ENCODE measurements at regions not wholly inside any gene's neighbourhood (a gene's known extent, or its start where the extent isn't known, plus 50 kb on each side); places are given as distances from the start of the nearest gene placed in this dataset.

- no peak for TF ChIP-seq SP1 (IDR thresholded peaks at IDR 0.05; ENCODE audit: low read depth, low read length)
- no peak for TF ChIP-seq POLR2A (IDR thresholded peaks at IDR 0.05; ENCODE audit: low read depth, low read length)
- no peak for TF ChIP-seq CTCF (IDR thresholded peaks at IDR 0.05 in 2 of 3, conservative IDR thresholded peaks at IDR 0.05 in 1 of 3; ENCODE audit: control insufficient read depth in 2 of 3, extremely low read depth in 1 of 3, insufficient read depth in 1 of 3, low read depth in 3 of 3, low read length in 3 of 3)
- no peak for TF ChIP-seq MAX (IDR thresholded peaks at IDR 0.05; ENCODE audit: low read depth, low read length)
- TF ChIP-seq PKNOX1 (IDR thresholded peaks at IDR 0.05), result no peak
- no peak for TF ChIP-seq BHLHE40 (IDR thresholded peaks at IDR 0.05; ENCODE audit: borderline replicate concordance in 1 of 2, low read depth in 2 of 2, low read length in 1 of 2)
- no peak for TF ChIP-seq ASH2L (IDR thresholded peaks at IDR 0.05; ENCODE audit: borderline replicate concordance, low read depth)
- no peak for TF ChIP-seq SRF (IDR thresholded peaks at IDR 0.05; ENCODE audit: low read depth in 2 of 2, low read length in 2 of 2)
- TF ChIP-seq STAT3 (IDR thresholded peaks at IDR 0.05; ENCODE audit: low read depth, low read length), result no peak
- no peak for TF ChIP-seq NFIC (IDR thresholded peaks at IDR 0.05; ENCODE audit: low read depth, low read length)
- TF ChIP-seq USF1 (IDR thresholded peaks at IDR 0.05; ENCODE audit: borderline replicate concordance, extremely low read length, insufficient read depth, low read depth, low read length), result no peak
- TF ChIP-seq EP300 (IDR thresholded peaks at IDR 0.05; ENCODE audit: borderline replicate concordance in 1 of 2, control insufficient read depth in 1 of 2, low read depth in 2 of 2, low read length in 2 of 2), result no peak
Observed at GRCh38 chr6:142685852-142686506, 259.0 kb downstream of the HIVEP2 start.

Measured in GM12878 (cell line).